ENCODE measurements at regions not wholly inside any gene's neighbourhood (a gene's known extent, or its start where the extent isn't known, plus 50 kb on each side); places are given as distances from the start of the nearest gene placed in this dataset.
"Not testable (repeated sequence)": the region's sequence is repeated elsewhere in the genome, so short reads cannot be mapped to it uniquely, and the experiment has no call there.

DNA sequence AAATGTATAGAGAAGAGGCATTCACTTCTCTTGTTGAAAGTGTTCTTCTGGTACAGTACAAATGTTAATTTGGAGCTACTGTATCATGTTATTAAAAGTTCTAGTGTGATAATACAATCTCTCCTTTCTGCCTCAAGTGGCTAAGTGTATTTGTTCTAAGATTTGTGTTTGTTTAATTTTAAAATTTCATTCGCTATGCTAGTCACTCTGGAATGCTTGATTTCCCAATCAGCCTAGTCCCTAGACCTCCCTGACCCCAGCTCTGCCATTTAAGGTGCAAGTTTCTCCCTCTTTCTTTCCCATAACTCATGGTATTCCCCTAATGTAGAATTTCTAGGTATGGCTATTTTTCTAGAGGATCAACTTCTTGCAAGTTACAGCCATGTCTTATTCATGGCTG lies 817.4 kb downstream of the STIM2 start:
- no peak for DNase-seq

GRCh38 chr4:27684610-27685011 lies 824.0 kb downstream of the STIM2 start:
- DNase-seq = peak; percentile 37

GRCh38 chr4:27685091-27685490 lies 824.5 kb downstream of the STIM2 start:
- no peak for DNase-seq

DNA sequence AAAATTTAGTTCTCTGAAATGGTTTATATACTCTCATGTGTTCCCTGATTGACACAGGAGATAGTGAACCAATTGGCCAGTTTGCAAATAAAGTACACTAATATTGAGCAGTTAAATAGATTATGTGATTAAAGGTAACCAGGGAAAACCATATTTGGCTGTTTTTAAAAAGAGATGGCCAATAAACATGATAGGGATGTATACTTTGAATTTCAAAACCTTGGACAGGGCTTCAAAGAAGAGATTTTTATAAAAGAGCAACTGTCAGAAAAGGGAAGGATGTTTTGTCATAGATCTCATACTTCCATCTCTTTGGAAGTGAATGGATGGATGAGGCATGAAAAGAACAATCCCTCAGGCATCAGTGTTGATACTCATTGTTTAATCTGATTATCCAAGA lies 825.3 kb downstream of the STIM2 start:
- no peak for DNase-seq

DNA sequence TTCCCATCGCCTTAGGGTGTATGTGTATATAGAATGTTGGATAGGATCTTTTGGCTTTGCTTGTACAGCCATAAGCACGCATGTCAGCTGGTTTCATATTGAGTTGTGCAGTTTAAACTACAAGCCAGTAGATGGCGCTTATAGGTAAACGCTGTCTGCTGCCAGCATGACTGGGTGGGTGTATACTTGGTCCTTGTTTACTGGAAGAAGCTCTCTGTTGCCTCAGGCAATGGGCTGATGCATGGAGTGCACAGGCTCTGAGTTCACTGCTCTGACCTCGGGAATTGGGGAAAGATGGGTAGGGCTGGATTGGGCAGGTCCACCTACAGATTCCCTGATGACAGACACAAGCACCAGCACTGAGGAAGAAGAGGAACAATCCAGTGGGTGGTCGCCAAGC lies 831.5 kb downstream of the STIM2 start:
- no peak for DNase-seq

DNA sequence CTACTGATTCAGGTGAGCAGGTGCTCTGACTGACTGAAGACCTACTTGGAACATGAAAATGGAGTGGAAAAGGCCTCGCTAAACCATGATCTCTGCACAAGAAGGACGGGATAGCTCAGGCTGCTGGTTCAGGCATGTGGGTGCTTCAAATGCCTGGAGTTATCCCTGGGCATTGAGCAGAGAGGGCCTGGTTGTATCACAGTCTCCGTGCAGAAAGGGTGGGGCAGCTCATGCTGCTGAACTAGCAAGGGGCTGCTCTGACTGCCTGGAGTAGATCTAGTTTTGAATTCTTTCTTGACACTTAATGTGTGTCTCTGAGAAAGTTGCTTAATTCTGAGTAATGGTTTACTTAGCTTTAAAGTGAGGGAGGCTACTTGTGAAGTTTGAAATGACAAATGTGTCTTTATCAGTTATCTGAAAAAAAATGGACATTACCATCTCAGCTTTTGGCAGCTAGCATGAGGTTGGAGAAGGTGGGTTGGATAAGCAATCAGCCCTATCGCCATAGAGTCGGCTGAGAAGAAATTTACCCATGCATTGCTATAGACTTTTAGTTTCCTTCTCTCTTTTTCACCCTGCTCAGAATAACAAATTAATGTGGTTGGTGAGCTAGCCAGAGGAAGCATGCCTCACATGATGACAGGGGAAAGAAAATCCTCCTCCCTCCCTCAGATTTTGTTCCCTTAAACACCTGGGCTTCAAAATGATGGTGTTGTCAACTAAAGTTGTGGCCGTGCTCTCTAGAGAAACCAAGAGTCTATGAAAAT lies 832.4 kb downstream of the STIM2 start:
- no peak for DNase-seq

DNA sequence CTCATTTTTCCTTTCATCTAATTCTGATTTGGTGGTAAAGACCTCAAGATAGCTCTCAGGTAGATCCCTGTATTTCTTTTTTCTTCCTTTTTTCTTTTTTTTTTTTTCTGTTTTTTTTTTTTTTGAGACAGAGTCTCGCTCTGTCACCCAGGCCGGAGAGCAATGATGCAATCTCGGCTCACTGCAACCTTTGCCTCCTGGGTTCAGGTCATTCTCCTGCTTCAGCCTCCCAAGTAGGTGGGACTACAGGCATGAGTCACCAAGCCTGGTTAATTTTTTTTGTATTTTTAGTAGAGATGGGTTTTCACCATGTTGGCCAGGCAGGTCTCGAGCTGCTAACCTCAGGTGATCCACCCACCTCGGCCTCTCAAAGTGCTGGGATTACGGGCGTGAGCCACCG lies 835.6 kb downstream of the STIM2 start:
- DNase-seq = not testable (repeated sequence)

DNA sequence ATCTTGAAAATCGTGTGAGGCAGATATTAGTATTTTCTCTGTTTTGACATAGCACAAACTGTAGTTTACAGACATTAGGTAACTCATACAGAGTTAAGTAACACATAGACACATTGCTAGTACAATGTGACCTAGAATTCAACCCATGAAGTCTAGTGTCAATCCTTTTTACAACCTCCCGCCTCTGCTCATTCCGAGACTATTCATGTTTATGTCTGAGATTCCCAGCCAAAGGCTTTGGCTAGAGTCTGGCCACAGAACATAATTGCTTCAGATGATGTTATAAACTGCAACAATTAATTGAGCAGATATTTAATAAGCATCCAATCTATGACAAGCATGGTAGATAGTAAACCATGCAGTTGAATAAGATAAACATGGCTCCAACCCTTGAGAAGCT lies 841.0 kb downstream of the STIM2 start:
- no peak for DNase-seq

- no peak for DNase-seq
Measured at GRCh38 chr4:27702730-27703431, 842.2 kb downstream of the STIM2 start.

DNA sequence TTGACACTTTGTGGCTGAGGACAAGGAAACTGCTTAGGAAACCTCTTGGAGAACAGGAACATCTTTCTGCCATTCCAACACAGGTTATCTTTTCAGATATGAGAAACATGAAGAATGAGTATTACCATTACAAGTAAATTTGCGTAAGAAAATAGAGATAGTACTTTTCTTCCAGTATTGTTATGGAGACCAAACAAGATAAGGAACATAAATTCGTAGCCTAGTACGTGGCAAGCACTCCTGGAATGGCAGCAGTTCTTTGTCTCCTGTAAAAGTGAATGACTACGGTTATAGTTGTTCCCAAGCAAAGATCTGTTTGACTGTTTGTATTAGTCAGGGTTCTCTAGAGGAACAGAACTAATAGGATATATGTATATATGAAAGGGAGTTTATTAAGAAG lies 843.1 kb downstream of the STIM2 start:
- no peak for DNase-seq

DNA sequence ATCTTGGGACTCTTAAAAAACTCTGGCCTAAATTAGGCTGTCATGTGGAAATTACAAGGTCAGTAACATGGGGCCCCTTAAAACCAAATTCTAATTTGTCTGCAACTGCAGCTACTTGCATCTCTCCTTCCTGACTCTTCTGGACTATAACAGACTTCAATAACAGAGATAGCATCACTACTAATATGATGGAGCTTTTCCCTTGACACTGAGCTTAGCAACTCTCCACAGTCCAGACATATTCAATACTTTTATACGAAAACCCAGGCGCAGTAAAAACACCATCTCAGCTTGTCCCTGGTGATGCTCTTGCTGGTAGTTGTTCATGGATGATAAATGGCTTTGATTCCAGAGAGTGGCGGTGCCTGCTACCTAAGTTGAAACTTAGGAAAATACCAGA lies 850.4 kb downstream of the STIM2 start:
- no peak for DNase-seq

DNA sequence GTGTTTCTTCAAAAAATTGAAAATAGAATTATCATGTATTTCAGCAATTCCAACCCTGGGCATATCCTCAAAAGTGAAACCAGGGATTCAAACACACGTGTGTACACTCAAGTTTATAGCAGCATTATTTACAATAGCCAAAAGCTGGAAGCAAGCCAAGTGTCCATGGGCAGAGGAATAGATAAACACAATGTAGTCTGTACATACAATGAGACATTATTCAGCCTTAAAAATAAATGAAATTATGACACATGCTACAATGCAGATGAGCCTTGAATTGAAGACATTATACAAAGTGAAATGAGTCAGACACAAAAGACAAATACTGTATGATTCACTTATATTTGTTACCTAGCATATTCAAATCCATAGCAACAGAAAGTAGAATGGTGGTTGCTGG lies 853.4 kb downstream of the STIM2 start:
- no peak for DNase-seq

DNA sequence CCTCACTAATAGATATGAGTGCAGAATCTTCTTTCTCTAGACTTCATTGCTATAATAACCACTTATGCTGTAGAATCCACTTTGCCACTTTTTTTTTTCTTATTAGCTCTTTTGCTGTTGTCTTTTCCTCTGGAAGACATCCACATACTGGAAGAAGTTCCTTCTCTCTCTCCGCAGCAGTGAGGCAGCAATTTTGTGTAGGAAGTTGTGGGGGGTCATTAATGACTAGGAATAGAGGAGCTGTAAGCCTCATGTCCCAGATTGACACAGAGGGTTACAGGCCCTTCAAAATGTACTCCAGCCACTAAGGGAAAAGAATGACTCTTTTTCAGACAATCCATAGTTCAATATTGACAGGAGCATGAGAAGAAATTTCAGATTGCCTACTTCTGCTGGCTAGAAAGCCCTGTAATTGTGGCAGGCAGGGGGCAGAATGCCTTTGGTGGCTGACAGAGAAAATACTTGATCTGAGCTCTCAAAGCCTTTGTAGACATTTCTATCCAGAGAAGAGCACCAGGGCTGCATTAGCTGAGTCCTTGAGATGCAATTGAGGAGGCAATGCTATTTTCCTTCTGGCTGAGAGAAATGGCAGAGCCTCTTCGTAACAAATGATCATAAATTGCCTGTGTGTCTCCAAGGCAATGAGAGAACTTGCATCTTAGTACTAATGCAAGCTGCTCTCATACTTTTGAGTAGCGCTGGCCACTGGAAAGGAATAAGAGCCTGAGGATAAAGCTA lies 856.2 kb downstream of the STIM2 start:
- DNase-seq = no peak

DNA sequence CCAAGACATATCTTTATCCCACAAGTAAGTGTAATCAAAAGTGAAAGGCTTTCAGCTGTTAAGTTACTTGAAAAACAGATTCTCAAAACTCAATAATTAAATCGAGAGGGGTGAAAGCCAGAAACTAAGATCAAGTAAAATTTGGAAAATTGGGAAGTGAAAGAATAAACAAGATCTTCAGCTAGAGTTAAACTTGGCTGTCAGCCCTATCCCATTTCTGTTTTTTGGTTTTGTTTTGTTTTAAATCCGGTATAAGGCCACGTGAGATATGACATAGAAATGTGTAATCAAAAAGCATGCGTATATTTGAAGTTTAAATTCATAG lies 856.8 kb downstream of the STIM2 start:
- no peak for DNase-seq

DNA sequence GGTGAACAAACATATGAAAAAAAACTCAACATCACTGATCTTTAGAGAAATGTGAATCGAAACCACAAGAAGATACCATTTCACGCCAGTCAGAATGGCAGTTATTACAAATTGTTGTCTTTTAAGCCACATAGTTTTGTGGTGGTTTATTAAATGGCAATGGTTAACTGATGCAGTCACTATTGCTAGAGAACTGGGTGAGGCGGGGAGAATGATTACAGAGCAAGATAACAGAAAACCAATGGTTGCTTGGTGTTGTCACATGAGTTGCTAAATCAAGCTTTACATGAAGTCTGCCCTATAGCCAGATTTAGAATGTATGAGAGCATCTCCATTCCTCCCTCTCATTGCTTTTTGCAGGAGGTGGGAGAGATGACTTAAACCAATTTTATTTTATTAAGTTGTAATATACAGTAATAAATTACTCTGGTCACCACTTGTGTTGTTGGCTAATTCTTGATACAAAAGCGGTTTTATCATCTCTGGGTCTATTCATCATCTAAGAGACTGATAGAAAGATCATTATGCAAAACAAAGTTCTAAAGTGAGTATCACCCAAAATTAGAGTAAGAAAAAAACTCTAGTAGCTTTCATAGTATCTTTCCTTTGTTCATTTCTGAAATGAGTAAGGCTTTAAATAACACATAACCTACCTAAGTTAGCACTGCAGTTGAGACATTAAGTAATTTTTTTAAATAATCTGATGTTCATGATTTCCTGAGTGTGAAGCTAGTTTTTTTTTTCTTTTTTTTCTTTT lies 859.5 kb downstream of the STIM2 start:
- DNase-seq = no peak

- DNase-seq = no peak
Measured at GRCh38 chr4:27721193-27721592, 860.6 kb downstream of the STIM2 start.

GRCh38 chr4:27728892-27729291 lies 868.3 kb downstream of the STIM2 start:
- no peak for DNase-seq

- no peak for DNase-seq
Measured at GRCh38 chr4:27742816-27743215, 882.2 kb downstream of the STIM2 start.

DNA sequence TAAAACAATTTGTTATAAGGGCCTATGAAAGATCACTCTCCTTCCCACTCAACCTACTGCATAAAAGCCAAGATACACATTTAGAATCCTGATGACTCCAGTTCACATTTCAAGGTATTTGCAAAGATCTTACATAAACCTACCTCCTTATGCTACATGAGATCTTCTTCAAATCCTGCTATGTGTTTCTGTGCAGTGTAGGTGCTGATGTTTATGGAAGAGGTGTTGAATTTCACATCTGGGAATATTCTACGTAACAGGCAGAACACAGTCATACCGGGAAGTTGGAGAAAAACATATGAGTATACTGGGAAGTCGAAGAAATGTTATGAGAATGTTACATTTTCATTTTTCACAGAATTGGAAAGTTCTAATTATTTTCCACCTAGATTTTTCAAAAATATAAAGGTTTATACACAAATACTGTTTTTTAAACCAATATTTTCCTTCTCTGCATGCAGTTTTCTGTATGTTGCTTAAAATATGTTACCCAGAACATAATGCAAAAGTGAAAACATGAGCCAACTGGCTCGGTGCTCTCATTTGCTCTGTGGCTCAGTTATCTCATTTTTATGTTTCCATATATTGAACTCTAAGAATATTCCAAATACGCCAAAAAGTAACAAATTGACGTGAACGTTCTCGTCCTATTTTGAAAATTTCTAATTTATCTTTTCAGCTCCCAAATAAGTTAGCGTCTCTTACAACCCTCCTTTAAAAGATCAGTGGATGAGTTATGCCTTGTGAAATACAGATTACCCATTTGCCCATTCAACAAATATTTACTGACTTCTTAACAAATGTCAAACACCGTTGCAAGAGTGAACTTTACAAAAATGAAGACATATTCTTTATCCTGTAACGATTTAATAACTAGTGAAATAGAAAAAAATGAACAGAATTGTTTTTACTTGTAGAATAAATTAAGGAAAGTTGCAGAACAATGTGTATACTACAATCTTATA lies 899.3 kb downstream of the STIM2 start:
- no peak for DNase-seq

- DNase-seq = no peak
Measured at GRCh38 chr4:27763830-27764525, 903.3 kb downstream of the STIM2 start.

DNA sequence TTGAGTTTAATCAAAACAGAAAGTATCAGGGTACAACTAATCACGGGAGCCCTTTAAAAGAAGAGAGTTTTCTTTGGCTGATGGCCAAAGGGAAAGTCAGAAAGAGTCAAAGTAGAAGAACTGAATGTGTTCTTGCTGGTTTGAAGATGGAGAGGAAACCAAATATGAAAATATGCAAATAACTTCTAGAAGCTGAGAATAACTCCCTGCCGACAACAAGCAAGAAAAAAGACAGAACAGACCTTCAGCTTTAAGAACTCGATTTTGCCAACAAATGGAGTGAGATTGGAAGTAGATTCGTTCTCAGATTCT lies 903.8 kb downstream of the STIM2 start:
- DNase-seq = no peak

GRCh38 chr4:27770895-27771294 lies 910.3 kb downstream of the STIM2 start:
- DNase-seq = no peak

Data from stimulated activated CD8-positive, alpha-beta memory T cell treated with anti-CD3 and anti-CD28 coated beads, Interleukin-4, amount 100 ng/mL, for 48 hours (primary cell).